ENCODE measurements at regions not wholly inside any gene's neighbourhood (a gene's known extent, or its start where the extent isn't known, plus 50 kb on each side); places are given as distances from the start of the nearest gene placed in this dataset.

- ATAC-seq (ENCODE audit: low read depth): no peak
- no peaks in the 10 kb centered on the region for H3K9me3 Mint-ChIP-seq
- H3K27ac Mint-ChIP-seq: no peak overlapping the region
- no peaks in the 10 kb centered on the region for H3K36me3 Mint-ChIP-seq
- no peaks in the 10 kb centered on the region for H3K27me3 Mint-ChIP-seq
- no peak overlapping the region for H3K4me3 Mint-ChIP-seq
- no peak for DNase-seq
- H3K4me1 Mint-ChIP-seq: no peaks in the 10 kb centered on the region
- POLR2A ChIA-PET: no interaction called here
These were observed 245.9 kb upstream of the HS3ST5 start for GRCh38 chr6:114588726-114589125.

- POLR2A ChIA-PET: no interaction called here
- peaks cover 4% of the 10 kb centered on the region for H3K9me3 Mint-ChIP-seq
These were observed 243.5 kb upstream of the HS3ST5 start for GRCh38 chr6:114586298-114586697.

DNA sequence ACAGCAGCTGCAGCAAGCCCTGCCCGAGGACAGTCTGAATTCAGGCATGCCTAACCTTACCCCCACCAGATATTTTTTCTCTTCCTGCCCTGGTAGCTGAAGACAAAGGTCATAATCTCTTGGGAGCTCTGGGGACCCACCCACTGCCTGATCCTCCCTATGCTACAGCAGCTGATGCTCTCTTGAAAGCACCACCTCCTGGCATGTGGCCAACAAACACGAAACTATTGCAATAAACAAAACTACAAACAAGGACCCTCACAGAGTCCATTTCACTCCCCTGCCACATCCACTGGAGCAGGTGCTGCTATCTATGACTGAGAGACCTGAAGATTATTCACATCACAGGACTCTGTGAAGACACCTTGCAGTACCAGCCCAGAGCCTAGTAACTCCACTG is 238.5 kb upstream of the HS3ST5 start:
- POLR2A ChIA-PET: no interaction called here
- H3K27me3 Mint-ChIP-seq: no peaks in the 10 kb centered on the region
- H3K27ac Mint-ChIP-seq: no peak overlapping the region
- H3K36me3 Mint-ChIP-seq: no peaks in the 10 kb centered on the region
- H3K4me3 Mint-ChIP-seq: no peak overlapping the region
- H3K9me3 Mint-ChIP-seq: peaks cover 4% of the 10 kb centered on the region
- no peaks in the 10 kb centered on the region for H3K4me1 Mint-ChIP-seq
- ATAC-seq (ENCODE audit: low read depth) (no peak), DNase-seq (no peak)

More at GRCh38 chr6:114586298-114586697, 243.5 kb upstream of the HS3ST5 start:
- no peak for ATAC-seq (ENCODE audit: low read depth)
- Mint-ChIP-seq H3K27me3 (no peaks in the 10 kb centered on the region), H3K4me3 (no peak overlapping the region), H3K27ac (no peak overlapping the region), H3K4me1 (no peaks in the 10 kb centered on the region), H3K36me3 (no peaks in the 10 kb centered on the region)
- no peak for DNase-seq

DNA sequence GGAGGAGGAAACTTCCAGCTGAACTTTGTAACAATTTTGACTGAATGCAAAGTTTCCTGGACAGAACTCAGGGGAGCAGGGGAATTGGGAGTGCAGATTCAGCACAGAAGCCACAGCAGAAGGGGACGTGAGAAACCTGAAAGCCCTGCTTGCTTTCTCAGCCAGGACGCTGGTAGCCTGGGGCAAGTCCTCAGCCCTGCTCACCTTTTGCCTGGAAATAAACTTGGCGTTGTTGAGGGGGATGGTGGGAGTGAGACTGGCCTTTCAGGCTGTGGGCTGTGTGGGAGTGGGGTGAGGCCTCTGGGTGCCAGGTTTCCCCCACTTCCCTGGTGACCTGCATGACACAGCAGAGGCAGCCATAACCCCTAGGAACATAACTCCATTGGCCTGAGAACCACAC is 238.1 kb upstream of the HS3ST5 start:
- H3K27ac Mint-ChIP-seq: no peak overlapping the region
- H3K27me3 Mint-ChIP-seq: no peaks in the 10 kb centered on the region
- no peaks in the 10 kb centered on the region for H3K4me1 Mint-ChIP-seq
- H3K4me3 Mint-ChIP-seq: no peak overlapping the region
- H3K9me3 Mint-ChIP-seq: peaks cover 4% of the 10 kb centered on the region
- POLR2A ChIA-PET: no interaction called here
- DNase-seq (no peak), ATAC-seq (ENCODE audit: low read depth) (no peak)
- H3K36me3 Mint-ChIP-seq: no peaks in the 10 kb centered on the region

DNA sequence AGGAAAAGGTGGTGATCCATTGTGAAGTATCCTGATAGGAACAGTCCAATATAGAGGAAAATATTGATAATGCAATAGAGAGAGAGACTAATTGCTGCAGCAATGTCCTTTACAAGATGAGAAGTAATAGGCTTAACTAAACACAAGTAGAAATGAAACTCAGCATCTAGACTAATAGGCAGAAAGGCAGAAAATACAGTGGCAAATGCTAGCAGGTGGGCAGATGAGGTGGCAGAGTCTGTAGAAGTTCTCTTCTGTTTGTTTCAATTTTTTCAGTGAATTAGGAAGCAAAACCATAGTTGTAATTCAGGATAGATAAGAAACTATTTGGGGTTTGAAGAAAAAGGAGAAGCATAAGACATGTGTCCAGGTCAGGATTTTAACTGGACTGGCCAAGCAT is 236.7 kb upstream of the HS3ST5 start:
- Mint-ChIP-seq H3K9me3 (peaks cover 4% of the 10 kb centered on the region), H3K36me3 (no peaks in the 10 kb centered on the region), H3K27ac (no peak overlapping the region), H3K4me1 (no peaks in the 10 kb centered on the region), H3K27me3 (no peaks in the 10 kb centered on the region), H3K4me3 (no peak overlapping the region)
- POLR2A ChIA-PET: no interaction called here
- ATAC-seq (ENCODE audit: low read depth) (no peak), DNase-seq (no peak)

DNA sequence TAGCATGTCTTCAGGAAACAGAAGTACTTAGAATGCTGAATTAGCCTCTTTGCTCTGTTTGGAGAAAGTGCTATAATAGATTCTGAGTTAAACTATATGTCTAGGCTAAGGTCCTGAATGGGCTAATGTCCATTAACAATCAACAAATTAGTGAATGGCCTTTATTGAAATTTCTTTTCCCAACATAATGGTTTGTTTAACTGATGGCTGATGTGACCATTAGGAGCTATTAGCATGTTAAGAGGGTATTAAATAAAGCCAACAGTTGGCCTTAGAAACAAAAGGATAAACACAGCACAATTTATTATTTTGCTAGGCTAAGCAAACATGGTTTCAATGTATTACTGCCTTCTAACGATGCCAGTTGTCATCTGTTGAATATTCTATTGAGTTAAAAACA is 234.3 kb upstream of the HS3ST5 start:
- ATAC-seq (ENCODE audit: low read depth): no peak
- Mint-ChIP-seq H3K4me1 (no peaks in the 10 kb centered on the region), H3K4me3 (no peak overlapping the region), H3K27ac (no peak overlapping the region), H3K27me3 (no peaks in the 10 kb centered on the region), H3K36me3 (no peaks in the 10 kb centered on the region), H3K9me3 (no peaks in the 10 kb centered on the region)
- POLR2A ChIA-PET: no interaction called here
- DNase-seq: no peak

- ATAC-seq (ENCODE audit: low read depth): no peak
- H3K36me3 Mint-ChIP-seq: no peaks in the 10 kb centered on the region
- DNase-seq: no peak
- no peaks in the 10 kb centered on the region for H3K4me1 Mint-ChIP-seq
- no peak overlapping the region for H3K4me3 Mint-ChIP-seq
- POLR2A ChIA-PET: no interaction called here
- H3K9me3 Mint-ChIP-seq: no peaks in the 10 kb centered on the region
- no peak overlapping the region for H3K27ac Mint-ChIP-seq
- H3K27me3 Mint-ChIP-seq: no peaks in the 10 kb centered on the region
These were observed 233.5 kb upstream of the HS3ST5 start for GRCh38 chr6:114576330-114576729.

GRCh38 chr6:114569669-114570068 is 226.8 kb upstream of the HS3ST5 start:
- Mint-ChIP-seq H3K27me3 (no peaks in the 10 kb centered on the region), H3K36me3 (no peaks in the 10 kb centered on the region), H3K9me3 (peaks cover 4% of the 10 kb centered on the region), H3K4me1 (no peaks in the 10 kb centered on the region), H3K27ac (no peak overlapping the region), H3K4me3 (no peak overlapping the region)
- POLR2A ChIA-PET: no interaction called here
- ATAC-seq (ENCODE audit: low read depth) (no peak), DNase-seq (no peak)

DNA sequence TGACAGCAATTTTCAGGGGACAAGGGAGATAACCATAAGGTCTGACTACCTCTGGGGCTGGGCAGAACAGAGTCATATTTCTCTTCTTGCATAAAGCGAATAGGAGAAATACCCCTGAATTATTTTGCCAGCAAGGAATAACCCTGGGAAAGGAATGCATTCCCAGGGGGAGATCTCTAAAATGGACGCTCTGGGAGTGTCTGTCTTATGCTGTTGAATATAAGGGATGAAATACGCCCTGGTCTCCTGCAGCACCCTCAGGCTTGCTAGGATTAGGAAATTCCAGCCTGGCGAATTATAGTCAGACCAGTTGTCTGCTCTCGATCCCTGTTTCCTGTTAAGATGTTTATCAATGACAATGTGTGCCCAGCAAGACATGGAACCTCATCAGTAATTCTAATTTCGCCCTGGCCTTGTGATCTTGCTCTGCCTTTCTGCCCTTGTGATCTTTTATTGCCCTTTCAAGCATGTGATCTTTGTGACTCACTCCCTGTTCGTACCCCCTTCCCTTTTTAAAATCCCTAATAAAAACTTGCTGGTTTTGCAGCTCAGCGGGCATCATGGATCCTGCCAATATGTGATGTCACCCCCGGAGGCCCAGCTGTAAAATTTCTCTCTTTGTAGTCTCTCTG is 221.6 kb upstream of the HS3ST5 start:
- DNase-seq (no peak), ATAC-seq (ENCODE audit: low read depth) (no peak)
- H3K36me3 Mint-ChIP-seq: no peaks in the 10 kb centered on the region
- no peaks in the 10 kb centered on the region for H3K27me3 Mint-ChIP-seq
- H3K4me3 Mint-ChIP-seq: no peak overlapping the region
- no peaks in the 10 kb centered on the region for H3K4me1 Mint-ChIP-seq
- H3K27ac Mint-ChIP-seq: no peak overlapping the region
- H3K9me3 Mint-ChIP-seq: peaks cover 7% of the 10 kb centered on the region
- POLR2A ChIA-PET: no interaction called here

GRCh38 chr6:114559419-114559818 is 216.6 kb upstream of the HS3ST5 start:
- H3K4me3 Mint-ChIP-seq: no peak overlapping the region
- ATAC-seq (ENCODE audit: low read depth): no peak
- POLR2A ChIA-PET: no interaction called here
- no peak for DNase-seq
- no peak overlapping the region for H3K27ac Mint-ChIP-seq
- H3K27me3 Mint-ChIP-seq: no peaks in the 10 kb centered on the region
- H3K4me1 Mint-ChIP-seq: no peaks in the 10 kb centered on the region
- no peaks in the 10 kb centered on the region for H3K36me3 Mint-ChIP-seq
- H3K9me3 Mint-ChIP-seq: peaks cover 2% of the 10 kb centered on the region

DNA sequence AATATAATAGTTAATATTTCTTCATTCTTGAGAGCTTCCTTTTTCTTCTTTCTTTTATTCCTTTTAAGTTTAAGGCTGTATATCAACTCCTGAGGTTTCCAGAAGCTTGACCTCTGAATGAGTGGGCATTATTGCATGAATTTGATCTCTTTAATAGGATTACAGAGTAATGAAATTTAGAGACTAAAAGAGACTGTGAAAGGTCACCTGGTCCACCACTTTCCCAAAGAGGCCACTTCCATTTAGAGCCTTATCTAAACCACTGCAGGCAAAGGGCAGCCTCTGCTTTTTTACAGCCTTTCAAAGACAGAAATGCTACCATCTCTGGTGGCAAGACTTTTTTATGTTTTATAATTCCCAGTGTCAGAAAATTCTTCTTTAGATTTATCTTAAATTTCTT is 215.3 kb upstream of the HS3ST5 start:
- no peaks in the 10 kb centered on the region for H3K9me3 Mint-ChIP-seq
- no peaks in the 10 kb centered on the region for H3K4me1 Mint-ChIP-seq
- no peak for DNase-seq
- POLR2A ChIA-PET: no interaction called here
- H3K27me3 Mint-ChIP-seq: no peaks in the 10 kb centered on the region
- no peak overlapping the region for H3K4me3 Mint-ChIP-seq
- H3K27ac Mint-ChIP-seq: no peak overlapping the region
- ATAC-seq (ENCODE audit: low read depth): no peak
- no peaks in the 10 kb centered on the region for H3K36me3 Mint-ChIP-seq

DNA sequence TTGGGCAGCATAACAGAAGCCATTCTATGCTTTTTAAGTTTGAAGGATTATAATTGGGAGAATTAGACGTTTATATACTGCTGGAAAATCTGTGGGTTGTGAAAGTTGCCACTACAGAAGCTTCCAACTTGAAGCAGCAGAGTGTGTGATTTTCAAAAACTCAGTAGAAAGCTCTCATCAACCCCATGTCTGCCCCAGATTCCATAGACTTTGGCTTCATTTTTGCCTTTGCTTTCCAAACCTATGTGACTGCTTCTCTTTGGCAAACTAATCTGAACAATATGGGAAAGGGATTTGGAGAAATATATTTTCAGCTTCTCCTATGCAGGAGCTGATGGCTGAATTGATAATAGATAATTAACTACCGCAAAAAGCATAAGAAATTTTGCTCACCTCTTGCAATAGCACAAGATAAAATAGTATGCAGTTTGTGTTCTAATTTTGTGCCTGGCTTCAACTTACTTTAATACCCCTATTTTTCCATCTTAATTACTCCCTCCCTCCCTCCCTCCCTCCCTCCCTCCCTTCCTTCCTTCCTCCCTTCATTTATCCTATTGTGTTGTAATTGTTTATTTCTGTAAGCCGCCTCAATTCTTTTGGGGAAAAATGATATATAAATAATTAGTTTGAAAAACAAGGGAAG is 214.1 kb upstream of the HS3ST5 start:
- POLR2A ChIA-PET: no interaction called here
- Mint-ChIP-seq H3K36me3 (no peaks in the 10 kb centered on the region), H3K4me1 (no peaks in the 10 kb centered on the region), H3K27me3 (no peaks in the 10 kb centered on the region), H3K4me3 (no peak overlapping the region), H3K9me3 (peaks cover 6% of the 10 kb centered on the region), H3K27ac (no peak overlapping the region)
- ATAC-seq (ENCODE audit: low read depth): no peak
- no peak for DNase-seq

DNA sequence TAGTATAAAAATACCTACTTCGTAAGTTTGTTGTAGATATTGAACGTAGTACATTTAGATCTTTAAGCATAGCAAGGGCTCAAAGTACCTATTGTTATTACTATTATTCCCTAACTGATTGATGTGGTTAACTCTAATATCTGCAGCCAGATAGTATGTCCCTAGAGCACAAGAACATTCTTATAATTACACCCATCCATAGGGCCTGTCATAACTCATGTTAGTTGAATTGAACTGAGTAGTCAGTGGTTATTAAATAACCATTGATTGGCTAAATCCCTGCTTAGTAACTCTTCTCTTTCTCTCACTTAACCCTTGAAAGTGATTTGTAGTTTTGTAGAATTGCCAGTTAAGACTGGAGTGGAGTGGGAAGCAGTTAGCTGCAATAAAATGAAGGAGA is 207.5 kb upstream of the HS3ST5 start:
- POLR2A ChIA-PET: no interaction called here
- ATAC-seq (ENCODE audit: low read depth): no peak
- Mint-ChIP-seq H3K36me3 (no peaks in the 10 kb centered on the region), H3K4me3 (no peak overlapping the region), H3K27ac (no peak overlapping the region), H3K4me1 (no peaks in the 10 kb centered on the region), H3K9me3 (peaks cover 8% of the 10 kb centered on the region), H3K27me3 (no peaks in the 10 kb centered on the region)
- DNase-seq: no peak

- H3K4me1 Mint-ChIP-seq: no peaks in the 10 kb centered on the region
- no peaks in the 10 kb centered on the region for H3K36me3 Mint-ChIP-seq
- POLR2A ChIA-PET: no interaction called here
These were observed 200.9 kb upstream of the HS3ST5 start for GRCh38 chr6:114543696-114544095.

GRCh38 chr6:114541794-114542193 is 199.0 kb upstream of the HS3ST5 start:
- Mint-ChIP-seq H3K9me3 (peaks cover 8% of the 10 kb centered on the region), H3K27me3 (no peaks in the 10 kb centered on the region), H3K27ac (no peak overlapping the region), H3K4me1 (no peaks in the 10 kb centered on the region), H3K36me3 (no peaks in the 10 kb centered on the region), H3K4me3 (no peak overlapping the region)
- POLR2A ChIA-PET: no interaction called here
- ATAC-seq (ENCODE audit: low read depth) (no peak), DNase-seq (no peak)

More at GRCh38 chr6:114543696-114544095, 200.9 kb upstream of the HS3ST5 start:
- no peak for ATAC-seq (ENCODE audit: low read depth)
- no peak for DNase-seq
- Mint-ChIP-seq H3K9me3 (peaks cover 5% of the 10 kb centered on the region), H3K27ac (no peak overlapping the region), H3K4me3 (no peak overlapping the region), H3K27me3 (no peaks in the 10 kb centered on the region)
